GM18498 (cell line): ENCODE measurements at regions not wholly inside any gene's neighbourhood (a gene's known extent, or its start where the extent isn't known, plus 50 kb on each side); places are given as distances from the start of the nearest gene placed in this dataset.

Experiments
- ATAC-seq: cut with Tn5 transposase; IDR thresholded peaks from one replicate; pipeline ENCODE4 v1.9.1; 2021; ENCODE audit warnings: mild to moderate bottlenecking, moderate library complexity; ENCODE audit not compliant: unreplicated experiment

GRCh38 chr15:62528505-62528904 is 363.4 kb upstream of the C2CD4B start:
- no peak for ATAC-seq

- ATAC-seq: no peak
Measured at GRCh38 chr15:62532367-62532766, 367.3 kb upstream of the C2CD4B start.

GRCh38 chr15:62533687-62534086 is 368.6 kb upstream of the C2CD4B start:
- no peak for ATAC-seq

- ATAC-seq: no peak
Measured at GRCh38 chr15:62534996-62535395, 369.9 kb upstream of the C2CD4B start.

GRCh38 chr15:62539236-62539635 is 374.2 kb upstream of the C2CD4B start:
- ATAC-seq: no peak

GRCh38 chr15:62541250-62541649 is 376.2 kb upstream of the C2CD4B start:
- ATAC-seq: no peak

GRCh38 chr15:62541846-62542245 is 376.8 kb upstream of the C2CD4B start:
- no peak for ATAC-seq

GRCh38 chr15:62544446-62544845 is 379.4 kb upstream of the C2CD4B start:
- no peak for ATAC-seq

- ATAC-seq: no peak
Measured at GRCh38 chr15:62545467-62546227, 380.6 kb upstream of the C2CD4B start.

GRCh38 chr15:62546628-62547027 is 381.5 kb upstream of the C2CD4B start:
- no peak for ATAC-seq

- no peak for ATAC-seq
Measured at GRCh38 chr15:62547584-62547983, 382.5 kb upstream of the C2CD4B start.

GRCh38 chr15:62549345-62549970 is 384.4 kb upstream of the C2CD4B start:
- ATAC-seq: no peak

GRCh38 chr15:62550106-62550505 is 385.0 kb upstream of the C2CD4B start:
- no peak for ATAC-seq

- ATAC-seq: no peak
Measured at GRCh38 chr15:62552444-62552843, 387.4 kb upstream of the C2CD4B start.

- no peak for ATAC-seq
Measured at GRCh38 chr15:62553911-62554563, 389.0 kb upstream of the C2CD4B start.

- ATAC-seq: no peak
Measured at GRCh38 chr15:62558640-62559380, 393.7 kb upstream of the C2CD4B start.

GRCh38 chr15:62559381-62559733 is 394.3 kb upstream of the C2CD4B start:
- ATAC-seq: no peak

- ATAC-seq: no peak
Measured at GRCh38 chr15:62561059-62561519, 396.0 kb upstream of the C2CD4B start.

- no peak for ATAC-seq
Measured at GRCh38 chr15:62561571-62561970, 396.5 kb upstream of the C2CD4B start.

- no peak for ATAC-seq
Measured at GRCh38 chr15:62564886-62565633, 400.0 kb upstream of the C2CD4B start.

GRCh38 chr15:62565634-62566026 is 400.5 kb upstream of the C2CD4B start:
- ATAC-seq: no peak
